ENCODE measurements at regions not wholly inside any gene's neighbourhood (a gene's known extent, or its start where the extent isn't known, plus 50 kb on each side); places are given as distances from the start of the nearest gene placed in this dataset.

GRCh38 chr1:244917073-244917670 lies 52.8 kb upstream of the HNRNPU start:
- no peak for TF ChIP-seq CTCF (conservative IDR thresholded peaks at IDR 0.05)
- TF ChIP-seq ZFX (IDR thresholded peaks at IDR 0.05), result no peak

All from C4-2B (cell line).